K562 (cell line): ENCODE measurements at regions not wholly inside any gene's neighbourhood (a gene's known extent, or its start where the extent isn't known, plus 50 kb on each side); places are given as distances from the start of the nearest gene placed in this dataset.
"Not testable (repeated sequence)": the region's sequence is repeated elsewhere in the genome, so short reads cannot be mapped to it uniquely, and the experiment has no call there.

Experiments
- ATAC-seq: fragments of 200-7000 bp; cut with Tn5 transposase; 3 replicates; pipeline ENCODE4 v1.9.1; 2020; ENCODE audit warnings: moderate library complexity
- BruUV-seq: library from RNA; stranded (reverse); fragments of 400-500 nt; replicated peaks from 2 replicates; lab custom pipeline; 2021; lab: Mats Ljungman, UMichigan
- CTCF ChIA-PET: fragments of 300-600 bp; formaldehyde crosslinking; extraction: SDS; loops from one replicate; lab custom pipeline; 2021; ENCODE audit warnings: low intra/inter-chr PET ratio; lab: Yijun Ruan, JAX
- POLR2A ChIA-PET: fragments of 300-600, 350-650 bp; sonication (Branson Sonifier 250); formaldehyde crosslinking; extraction: SDS; loops from one replicate; lab custom pipeline; 2021; ENCODE audit warnings: antibody characterized with exemption, inconsistent platforms; lab: Yijun Ruan, JAX
- DNase-seq, 4 experiments: peaks; one replicate each; pipeline versions ENCODE4 v3.0.0 to v3.0.0-alpha.2; 2011 to 2018; ENCODE audit warnings: low spot score in 3 of 4, mixed read lengths in 3 of 4; ENCODE audit errors: extremely low read depth in 1 of 4
- FAIRE-seq: peaks from 2 replicates; lab custom pipeline; 2011; peaks lifted over from hg19 to GRCh38; lab: Jason Lieb, UNC
- H2AFZ ChIP-seq: 2 replicates; pipeline ENCODE4 v1.6.0; 2011; ENCODE audit warnings: low read depth, low read length, control low read depth, inconsistent platforms
- H3K27ac ChIP-seq: fragments of 200-600 bp; 3 replicates; pipeline ENCODE4 v1.8.0; 2011; ENCODE audit warnings: low read depth, mild to moderate bottlenecking, control low read depth, inconsistent platforms, low read length, moderate library complexity, mixed read lengths; ENCODE audit errors: extremely low read depth
- H3K27me3 ChIP-seq, 2 experiments: fragments of 300-600 bp in 1 of 2; 2 replicates in 1 of 2; 3 replicates in 1 of 2; pipeline versions ENCODE4 v1.6.0 to v1.8.0; 2011; ENCODE audit warnings: inconsistent platforms in 2 of 2, low read length in 2 of 2, mild to moderate bottlenecking in 1 of 2, mixed read lengths in 1 of 2, moderate library complexity in 1 of 2; ENCODE audit not compliant: control insufficient read depth in 2 of 2, insufficient read depth in 2 of 2
- H3K36me3 ChIP-seq: fragments of 300-600 bp; 3 replicates; pipeline ENCODE4 v1.8.0; 2011; ENCODE audit warnings: mild to moderate bottlenecking, low read length, inconsistent platforms; ENCODE audit not compliant: control insufficient read depth, insufficient read depth
- H3K4me1 ChIP-seq, 2 experiments: fragments of 200-600 bp in 1 of 2; replicated peaks in 1 of 2; 2 replicates in 1 of 2; 3 replicates in 1 of 2; pipeline versions ENCODE4 v1.5.1 to v1.8.0; 2011; ENCODE audit warnings: inconsistent platforms in 2 of 2, low read length in 2 of 2, mild to moderate bottlenecking in 1 of 2, mixed read lengths in 1 of 2, moderate library complexity in 1 of 2; ENCODE audit not compliant: control insufficient read depth in 2 of 2, insufficient read depth in 2 of 2
- H3K4me2 ChIP-seq: 2 replicates; pipeline ENCODE4 v1.6.1; 2011; ENCODE audit warnings: low read length, control low read depth, inconsistent platforms, mixed read lengths; ENCODE audit not compliant: insufficient read depth
- H3K4me3 ChIP-seq: fragments of 200-600 bp; sonication (generic), shearing (Covaris generic); 2 replicates; pipeline ENCODE4 v1.5.1; 2016; ENCODE audit warnings: control low read depth, inconsistent platforms
- H3K79me2 ChIP-seq: fragments of 200-600 bp; 3 replicates; pipeline ENCODE4 v1.8.0; 2011; ENCODE audit warnings: low read length, inconsistent platforms; ENCODE audit not compliant: control insufficient read depth, insufficient read depth
- H3K9ac ChIP-seq, 2 experiments: 2 replicates each; pipeline versions ENCODE4 v1.6.0 to v1.6.1; 2011; ENCODE audit warnings: low read depth in 2 of 2, low read length in 2 of 2, control low read depth in 1 of 2, inconsistent platforms in 1 of 2, mild to moderate bottlenecking in 1 of 2, mixed read lengths in 1 of 2; ENCODE audit not compliant: insufficient read depth in 1 of 2
- H3K9me1 ChIP-seq: one replicate; pipeline ENCODE4 v1.6.0; 2011; ENCODE audit warnings: inconsistent platforms, mild to moderate bottlenecking, low read length, moderate library complexity; ENCODE audit not compliant: control insufficient read depth, insufficient read depth
- H3K9me3 ChIP-seq: replicated peaks from 2 replicates; pipeline ENCODE4 v1.5.1; 2011; ENCODE audit warnings: low read depth, low read length, inconsistent platforms; ENCODE audit not compliant: control insufficient read depth, insufficient read depth
- H4K20me1 ChIP-seq: replicated peaks from 2 replicates; pipeline ENCODE4 v1.6.1; 2011; ENCODE audit warnings: low read length, inconsistent platforms, mixed read lengths; ENCODE audit not compliant: control insufficient read depth, insufficient read depth
- NR2C1 ChIP-seq, 2 experiments: fragments of 450-650 bp; IDR thresholded peaks; 2 replicates each; pipeline ENCODE4 v1.6.1; 2017; ENCODE audit warnings: mild to moderate bottlenecking in 2 of 2, antibody characterized with exemption in 1 of 2, inconsistent platforms in 1 of 2, missing compliant biosample characterization in 1 of 2, missing genetic modification characterization in 1 of 2
- WGBS: fragments of 100-300 bp; shearing (Covaris generic); methylation state at CpG from one replicate; pipeline ENCODE4 v1.1.6; 2016; ENCODE audit warnings: low coverage, mixed read lengths; ENCODE audit not compliant: insufficient coverage; ENCODE audit errors: missing lambda C conversion rate; 5-methylcytosine and 5-hydroxymethylcytosine counted together
- in situ Hi-C: fragments of 300-500 bp; cut with MboI; formaldehyde crosslinking; loops from 4 replicates; pipeline ENCODE4 v1.15.0; 2018; ENCODE audit warnings: inconsistent platforms, mixed read lengths
- intact Hi-C: fragments of 100-400 bp; cut with micrococcal nuclease; formaldehyde crosslinking; loops from 2 replicates; pipeline ENCODE4 v1.14.2; 2022

DNA sequence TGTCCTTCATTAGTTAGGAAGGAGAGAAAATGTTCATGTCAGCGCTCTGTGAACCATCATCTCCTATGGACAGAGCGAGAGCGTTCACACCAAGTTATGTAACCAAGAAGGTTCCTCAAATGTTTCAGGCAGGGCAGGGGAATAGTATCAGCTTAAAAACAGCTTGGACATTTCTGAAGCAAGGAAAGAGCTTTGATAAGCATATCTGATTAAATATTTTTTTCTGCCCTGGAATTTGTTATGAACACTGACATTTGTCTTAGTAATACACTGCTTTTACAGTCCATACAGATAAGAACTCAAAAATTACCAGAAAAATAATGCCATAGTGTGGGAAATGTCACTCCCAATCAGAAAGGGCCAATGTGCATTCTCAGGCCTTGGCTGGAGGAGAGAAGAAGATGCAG, 66.3 kb upstream of the LIFR start:
- Histone ChIP-seq H3K27ac (no peak overlapping the region), H3K27me3 (no peaks in the 10 kb centered on the region), H3K4me3 (no peak overlapping the region), H3K36me3 (no peaks in the 10 kb centered on the region), H2AFZ (peak overlapping the region; percentile 21; the same call in 1 of the 2 replicates), H3K4me2 (no peak overlapping the region), H3K9ac (no peak overlapping the region), H3K79me2 (no peaks in the 10 kb centered on the region), H3K4me1 (no peaks in the 10 kb centered on the region; a peak in 1 of 5 replicates), H3K9me1 (no peaks in the 10 kb centered on the region), H4K20me1 (no peaks in the 10 kb centered on the region), H3K9me3 (no peaks in the 10 kb centered on the region)
- BruUV-seq, result no TSS peak
- no peak for FAIRE-seq
- no peak for DNase-seq
- ChIA-PET CTCF (no interaction called here), POLR2A (interaction anchor here (1.2 to 1.7 kb wide), 2 partner anchors 10 to 14 kb away, joined by 4 to 8 read pairs; no protein-coding TSS in a partner anchor)
- in situ Hi-C loops, result no loop called here
- WGBS, result 13% methylated on average over 3 of the region's 3 CpGs
- intact Hi-C loops, result no loop called here
- no peak for ATAC-seq
- TF ChIP-seq NR2C1 (IDR thresholded peaks at IDR 0.05) (no peak), NR2C1 (tag; IDR thresholded peaks at IDR 0.05) (no peak)

DNA sequence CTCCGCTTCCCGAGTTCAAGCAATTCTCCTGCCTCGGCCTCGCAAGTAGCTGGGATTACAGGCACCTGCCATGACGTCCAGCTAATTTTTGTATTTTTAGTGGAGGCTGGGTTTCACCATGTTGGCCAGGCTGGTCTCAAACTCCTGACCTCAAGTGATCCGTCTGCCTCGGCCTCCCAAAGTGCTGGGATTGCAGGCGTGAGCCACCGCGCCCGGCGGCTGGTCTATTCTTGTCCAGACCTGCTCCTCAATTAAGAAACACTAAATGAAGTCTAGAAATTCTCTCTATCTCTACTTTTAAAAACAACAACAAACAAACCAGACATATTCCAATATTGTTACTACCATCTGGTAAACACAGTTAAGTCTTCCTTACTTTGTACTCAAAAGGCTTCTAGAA, 68.1 kb upstream of the LIFR start:
- not testable (repeated sequence) for FAIRE-seq, H3K27me3 ChIP-seq

DNA sequence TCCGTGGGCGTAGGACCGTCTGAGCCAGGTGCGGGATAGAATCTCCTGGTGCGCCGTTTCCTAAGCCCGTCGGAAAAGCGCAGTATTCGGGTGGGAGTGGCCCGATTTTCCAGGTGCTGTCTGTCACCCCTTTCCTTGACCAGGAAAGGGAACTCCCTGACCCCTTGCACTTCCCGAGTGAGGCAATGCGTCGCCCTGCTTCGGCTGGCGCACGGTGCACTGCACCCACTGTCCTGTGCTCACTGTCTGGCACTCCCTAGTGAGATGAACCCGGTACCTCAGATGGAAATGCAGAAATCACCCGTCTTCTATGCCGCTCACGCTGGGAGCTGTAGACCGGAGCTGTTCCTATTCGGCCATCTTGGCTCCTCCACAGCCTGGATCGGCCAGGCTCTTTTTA, 74.9 kb upstream of the LIFR start:
- CTCF ChIA-PET, POLR2A ChIA-PET, H4K20me1 ChIP-seq, H3K4me2 ChIP-seq, H3K9me3 ChIP-seq, H3K4me1 ChIP-seq, H3K27ac ChIP-seq, H3K27me3 ChIP-seq, H3K9ac ChIP-seq, H3K36me3 ChIP-seq, in situ Hi-C loops, DNase-seq, H3K4me3 ChIP-seq, ATAC-seq, FAIRE-seq, H2AFZ ChIP-seq, intact Hi-C loops, H3K9me1 ChIP-seq, H3K79me2 ChIP-seq, BruUV-seq: not testable (repeated sequence)
- 22% methylated on average over 22 of the region's 24 CpGs for WGBS

More for the DNA sequence above, 68.1 kb upstream of the LIFR start:
- H3K79me2 ChIP-seq, H3K9me3 ChIP-seq, H3K9me1 ChIP-seq, H3K4me1 ChIP-seq, H3K9ac ChIP-seq, H2AFZ ChIP-seq, H3K4me3 ChIP-seq, H3K36me3 ChIP-seq, intact Hi-C loops, BruUV-seq, H3K4me2 ChIP-seq, H4K20me1 ChIP-seq, DNase-seq, CTCF ChIA-PET, H3K27ac ChIP-seq, ATAC-seq, in situ Hi-C loops: not testable (repeated sequence)
- 7% methylated on average over 12 of the region's 12 CpGs for WGBS
- POLR2A ChIA-PET, result interaction anchor here (0.6 kb wide), 1 partner anchor 219 kb away, joined by 3 read pairs; no protein-coding TSS in a partner anchor
